Body of pancreas (tissue), 4 donors: ENCODE measurements at regions not wholly inside any gene's neighbourhood (a gene's known extent, or its start where the extent isn't known, plus 50 kb on each side); places are given as distances from the start of the nearest gene placed in this dataset.

Experiments used
- POLR2A ChIP-seq, 3 donors: fragments of 450-650 bp; IDR thresholded peaks; one replicate each; pipeline ENCODE4 v1.6.1; 2016; ENCODE audit warnings: antibody characterized with exemption in 3 of 3, mild to moderate bottlenecking in 2 of 3
- TF ChIP-seq, protein P1 (sequence below), 7 experiments: fragments of 450-650 bp in 4 of 7; fragments of 200-600 bp in 3 of 7; sonication (generic) in 3 of 7; IDR thresholded peaks; one replicate each; pipeline ENCODE4 v1.5.1; 2016 to 2019; ENCODE audit warnings: antibody characterized with exemption in 7 of 7

GRCh38 chr4:134668237-134668636 is 466.6 kb upstream of the PABPC4L start:
- TF ChIP-seq, protein P1, sequence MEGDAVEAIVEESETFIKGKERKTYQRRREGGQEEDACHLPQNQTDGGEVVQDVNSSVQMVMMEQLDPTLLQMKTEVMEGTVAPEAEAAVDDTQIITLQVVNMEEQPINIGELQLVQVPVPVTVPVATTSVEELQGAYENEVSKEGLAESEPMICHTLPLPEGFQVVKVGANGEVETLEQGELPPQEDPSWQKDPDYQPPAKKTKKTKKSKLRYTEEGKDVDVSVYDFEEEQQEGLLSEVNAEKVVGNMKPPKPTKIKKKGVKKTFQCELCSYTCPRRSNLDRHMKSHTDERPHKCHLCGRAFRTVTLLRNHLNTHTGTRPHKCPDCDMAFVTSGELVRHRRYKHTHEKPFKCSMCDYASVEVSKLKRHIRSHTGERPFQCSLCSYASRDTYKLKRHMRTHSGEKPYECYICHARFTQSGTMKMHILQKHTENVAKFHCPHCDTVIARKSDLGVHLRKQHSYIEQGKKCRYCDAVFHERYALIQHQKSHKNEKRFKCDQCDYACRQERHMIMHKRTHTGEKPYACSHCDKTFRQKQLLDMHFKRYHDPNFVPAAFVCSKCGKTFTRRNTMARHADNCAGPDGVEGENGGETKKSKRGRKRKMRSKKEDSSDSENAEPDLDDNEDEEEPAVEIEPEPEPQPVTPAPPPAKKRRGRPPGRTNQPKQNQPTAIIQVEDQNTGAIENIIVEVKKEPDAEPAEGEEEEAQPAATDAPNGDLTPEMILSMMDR (IDR thresholded peaks at IDR 0.05): no peak
- no peak for TF ChIP-seq POLR2A (IDR thresholded peaks at IDR 0.05)
